ENCODE measurements at regions not wholly inside any gene's neighbourhood (a gene's known extent, or its start where the extent isn't known, plus 50 kb on each side); places are given as distances from the start of the nearest gene placed in this dataset.

GRCh38 chr16:86726340-86726739 lies 148.0 kb downstream of the FOXL1 start:
- WGBS (ENCODE audit: low lambda C conversion rate, missing lambda C conversion rate) = 72% methylated on average over 5 of the region's 5 CpGs
- H2AFZ ChIP-seq = no peak overlapping the region
- H3K36me3 ChIP-seq (replicated peaks; ENCODE audit: insufficient read depth, low read depth) = no peaks in the 10 kb centered on the region
- no peak overlapping the region for H3K4me2 ChIP-seq
- DNase-seq (ENCODE audit: low spot score) = no peak
- H3K27ac ChIP-seq = no peak overlapping the region
- no peaks in the 10 kb centered on the region for H3K9me2 ChIP-seq (replicated peaks; ENCODE audit: insufficient read depth)
- peaks cover 41% of the 10 kb centered on the region for H3K27me3 ChIP-seq
- TF ChIP-seq EZH2 (IDR thresholded peaks at IDR 0.05; ENCODE audit: borderline replicate concordance) = no peak
- no peak for TF ChIP-seq CTCF (IDR thresholded peaks at IDR 0.05; ENCODE audit: poor library complexity)
- TF ChIP-seq EZH2phosphoT487 (IDR thresholded peaks at IDR 0.05; ENCODE audit: low read depth, severe bottlenecking, unreplicated experiment) = no peak
- no peaks in the 10 kb centered on the region for H3K79me2 ChIP-seq
- no peaks in the 10 kb centered on the region for H4K20me1 ChIP-seq (ENCODE audit: insufficient read depth, poor library complexity, severe bottlenecking)
- no peaks in the 10 kb centered on the region for H3K9me3 ChIP-seq (ENCODE audit: low read depth)
- H3K4me3 ChIP-seq = no peak overlapping the region
- no peaks in the 10 kb centered on the region for H3K4me1 ChIP-seq (ENCODE audit: insufficient read depth)

GRCh38 chr16:86727131-86727530 lies 148.8 kb downstream of the FOXL1 start:
- Histone ChIP-seq H2AFZ (no peak overlapping the region), H3K36me3 (replicated peaks; ENCODE audit: insufficient read depth, low read depth) (no peaks in the 10 kb centered on the region), H3K27ac (no peak overlapping the region), H3K4me1 (ENCODE audit: insufficient read depth) (no peaks in the 10 kb centered on the region), H3K9me2 (replicated peaks; ENCODE audit: insufficient read depth) (no peaks in the 10 kb centered on the region), H3K79me2 (no peaks in the 10 kb centered on the region), H3K4me2 (no peak overlapping the region), H3K27me3 (peaks cover 49% of the 10 kb centered on the region), H3K9me3 (ENCODE audit: low read depth) (no peaks in the 10 kb centered on the region), H4K20me1 (ENCODE audit: insufficient read depth, poor library complexity, severe bottlenecking) (no peaks in the 10 kb centered on the region), H3K4me3 (no peak overlapping the region)
- TF ChIP-seq EZH2phosphoT487 (IDR thresholded peaks at IDR 0.05; ENCODE audit: low read depth, severe bottlenecking, unreplicated experiment) = no peak
- TF ChIP-seq CTCF (IDR thresholded peaks at IDR 0.05; ENCODE audit: poor library complexity) = no peak
- no peak for TF ChIP-seq EZH2 (IDR thresholded peaks at IDR 0.05; ENCODE audit: borderline replicate concordance)
- no peak for DNase-seq (ENCODE audit: low spot score)
- 88% methylated on average over 7 of the region's 7 CpGs for WGBS (ENCODE audit: low lambda C conversion rate, missing lambda C conversion rate)

GRCh38 chr16:86727632-86728031 lies 149.3 kb downstream of the FOXL1 start:
- H3K27me3 ChIP-seq = peaks cover 54% of the 10 kb centered on the region
- H3K4me2 ChIP-seq = no peak overlapping the region
- 88% methylated on average over 4 of the region's 4 CpGs for WGBS (ENCODE audit: low lambda C conversion rate, missing lambda C conversion rate)
- no peaks in the 10 kb centered on the region for H3K9me2 ChIP-seq (replicated peaks; ENCODE audit: insufficient read depth)
- no peaks in the 10 kb centered on the region for H4K20me1 ChIP-seq (ENCODE audit: insufficient read depth, poor library complexity, severe bottlenecking)
- TF ChIP-seq CTCF (IDR thresholded peaks at IDR 0.05; ENCODE audit: poor library complexity) = no peak
- TF ChIP-seq EZH2phosphoT487 (IDR thresholded peaks at IDR 0.05; ENCODE audit: low read depth, severe bottlenecking, unreplicated experiment) = no peak
- no peak for TF ChIP-seq EZH2 (IDR thresholded peaks at IDR 0.05; ENCODE audit: borderline replicate concordance)
- no peak for DNase-seq (ENCODE audit: low spot score)
- H3K4me3 ChIP-seq = no peak overlapping the region
- H3K79me2 ChIP-seq = no peaks in the 10 kb centered on the region
- H2AFZ ChIP-seq = no peak overlapping the region
- H3K4me1 ChIP-seq (ENCODE audit: insufficient read depth) = no peaks in the 10 kb centered on the region
- H3K27ac ChIP-seq = no peak overlapping the region
- H3K36me3 ChIP-seq (replicated peaks; ENCODE audit: insufficient read depth, low read depth) = no peaks in the 10 kb centered on the region
- no peaks in the 10 kb centered on the region for H3K9me3 ChIP-seq (ENCODE audit: low read depth)

- Histone ChIP-seq H3K9me2 (replicated peaks; ENCODE audit: insufficient read depth) (no peaks in the 10 kb centered on the region), H3K4me1 (ENCODE audit: insufficient read depth) (no peaks in the 10 kb centered on the region), H3K36me3 (replicated peaks; ENCODE audit: insufficient read depth, low read depth) (no peaks in the 10 kb centered on the region), H3K4me2 (no peak overlapping the region), H4K20me1 (ENCODE audit: insufficient read depth, poor library complexity, severe bottlenecking) (no peaks in the 10 kb centered on the region), H3K27me3 (peaks cover 73% of the 10 kb centered on the region), H2AFZ (no peak overlapping the region), H3K27ac (no peak overlapping the region), H3K9me3 (ENCODE audit: low read depth) (no peaks in the 10 kb centered on the region), H3K79me2 (no peaks in the 10 kb centered on the region), H3K4me3 (no peak overlapping the region)
- TF ChIP-seq EZH2phosphoT487 (IDR thresholded peaks at IDR 0.05; ENCODE audit: low read depth, severe bottlenecking, unreplicated experiment) = no peak
- TF ChIP-seq CTCF (IDR thresholded peaks at IDR 0.05; ENCODE audit: poor library complexity) = no peak
- no peak for TF ChIP-seq EZH2 (IDR thresholded peaks at IDR 0.05; ENCODE audit: borderline replicate concordance)
- DNase-seq (ENCODE audit: low spot score) = no peak
- WGBS (ENCODE audit: low lambda C conversion rate, missing lambda C conversion rate) = 79% methylated on average over 8 of the region's 8 CpGs
These were observed 151.3 kb downstream of the FOXL1 start for GRCh38 chr16:86729686-86730085.

All from hepatocyte (in vitro differentiated cells).